OCI-LY1 (cell line): ENCODE measurements at regions not wholly inside any gene's neighbourhood (a gene's known extent, or its start where the extent isn't known, plus 50 kb on each side); places are given as distances from the start of the nearest gene placed in this dataset.
"Not testable (repeated sequence)": the region's sequence is repeated elsewhere in the genome, so short reads cannot be mapped to it uniquely, and the experiment has no call there.

ENCODE experiments used
- H2AFZ ChIP-seq: fragments of 200-600 bp; sonication (generic), shearing (Covaris generic); 2 replicates; pipeline ENCODE4 v1.6.0; 2014; ENCODE audit warnings: antibody characterized with exemption, mild to moderate bottlenecking, low read length
- H3F3A ChIP-seq: fragments of 200-600 bp; sonication (generic), shearing (Covaris generic); 2 replicates; pipeline ENCODE4 v1.6.0; 2014; ENCODE audit warnings: mild to moderate bottlenecking, antibody characterized with exemption, low read length, moderate library complexity; ENCODE audit not compliant: insufficient read depth
- H3K27ac ChIP-seq: fragments of 200-600 bp; sonication (generic); 2 replicates; pipeline ENCODE4 v1.5.1; 2014; ENCODE audit warnings: low read length, mixed run types, mild to moderate bottlenecking, low read depth; ENCODE audit not compliant: poor library complexity, severe bottlenecking
- H3K27me3 ChIP-seq: fragments of 200-600 bp; sonication (generic); 2 replicates; pipeline ENCODE4 v1.6.0; 2014; ENCODE audit warnings: antibody characterized with exemption, mild to moderate bottlenecking, low read length, moderate library complexity; ENCODE audit not compliant: insufficient read depth
- H3K36me3 ChIP-seq: fragments of 200-600 bp; sonication (generic); 2 replicates; pipeline ENCODE4 v1.6.1; 2014; ENCODE audit warnings: mild to moderate bottlenecking, antibody characterized with exemption, low read length, moderate library complexity, mixed read lengths; ENCODE audit not compliant: insufficient read depth
- H3K4me1 ChIP-seq: fragments of 200-600 bp; sonication (generic); 2 replicates; pipeline ENCODE4 v1.5.1; 2014; ENCODE audit warnings: mild to moderate bottlenecking, low read length, moderate library complexity; ENCODE audit not compliant: insufficient read depth, severe bottlenecking
- H3K4me2 ChIP-seq: fragments of 200-600 bp; sonication (generic), shearing (Covaris generic); 2 replicates; pipeline ENCODE4 v1.6.1; 2014; ENCODE audit warnings: low read length
- H3K4me3 ChIP-seq: fragments of 200-600 bp; sonication (generic); 2 replicates; pipeline ENCODE4 v1.5.1; 2014; ENCODE audit warnings: low read length, low read depth, mild to moderate bottlenecking, mixed read lengths; ENCODE audit not compliant: poor library complexity, severe bottlenecking
- H3K79me2 ChIP-seq: fragments of 200-600 bp; shearing (Covaris generic); 2 replicates; pipeline ENCODE4 v1.6.1; 2016; ENCODE audit warnings: mixed run types, low read length, mixed read lengths; ENCODE audit not compliant: insufficient read depth
- H3K9ac ChIP-seq: fragments of 200-600 bp; sonication (generic), shearing (Covaris generic); 2 replicates; pipeline ENCODE4 v1.6.1; 2014; ENCODE audit warnings: mild to moderate bottlenecking, low read length, mixed read lengths
- H3K9me2 ChIP-seq: fragments of 200-600 bp; sonication (generic), shearing (Covaris generic); 2 replicates; pipeline ENCODE4 v1.6.1; 2014; ENCODE audit warnings: low read depth, mild to moderate bottlenecking, low read length, mixed read lengths
- H3K9me3 ChIP-seq: fragments of 200-600 bp; shearing (Covaris generic); 2 replicates; pipeline ENCODE4 v1.6.1; 2014; ENCODE audit warnings: low read length, mixed read lengths
- H4K20me1 ChIP-seq: fragments of 200-600 bp; sonication (generic), shearing (Covaris generic); 2 replicates; pipeline ENCODE4 v1.6.0; 2016; ENCODE audit warnings: mild to moderate bottlenecking, low read length; ENCODE audit not compliant: insufficient read depth

- H3K36me3 ChIP-seq, H3K27me3 ChIP-seq, H3K4me2 ChIP-seq, H3K4me1 ChIP-seq, H3K27ac ChIP-seq, H3F3A ChIP-seq, H2AFZ ChIP-seq, H4K20me1 ChIP-seq, H3K9me3 ChIP-seq, H3K9ac ChIP-seq, H3K4me3 ChIP-seq, H3K79me2 ChIP-seq, H3K9me2 ChIP-seq: not testable (repeated sequence)
Measured at GRCh38 chr21:6066320-6066985, 4454.9 kb upstream of the TPTE start.

GRCh38 chr21:6068098-6068831 is 4453.1 kb upstream of the TPTE start:
- not testable (repeated sequence) for H3K9ac ChIP-seq, H3K4me1 ChIP-seq, H3K9me3 ChIP-seq, H3K9me2 ChIP-seq, H3K27me3 ChIP-seq, H3K4me2 ChIP-seq, H3K79me2 ChIP-seq, H3K27ac ChIP-seq, H3F3A ChIP-seq, H4K20me1 ChIP-seq, H3K4me3 ChIP-seq, H3K36me3 ChIP-seq, H2AFZ ChIP-seq

GRCh38 chr21:6070213-6070612 is 4451.2 kb upstream of the TPTE start:
- not testable (repeated sequence) for H3K36me3 ChIP-seq, H3F3A ChIP-seq, H3K27ac ChIP-seq, H3K9me2 ChIP-seq, H3K4me1 ChIP-seq, H3K27me3 ChIP-seq, H3K4me2 ChIP-seq, H3K4me3 ChIP-seq, H2AFZ ChIP-seq, H4K20me1 ChIP-seq, H3K9me3 ChIP-seq, H3K79me2 ChIP-seq, H3K9ac ChIP-seq

GRCh38 chr21:6072691-6073090 is 4448.7 kb upstream of the TPTE start:
- not testable (repeated sequence) for H3K36me3 ChIP-seq, H3K9ac ChIP-seq, H3K27me3 ChIP-seq, H3K79me2 ChIP-seq, H2AFZ ChIP-seq, H3F3A ChIP-seq, H3K4me2 ChIP-seq, H3K4me1 ChIP-seq, H3K27ac ChIP-seq, H3K4me3 ChIP-seq, H3K9me3 ChIP-seq, H4K20me1 ChIP-seq, H3K9me2 ChIP-seq

- H3K4me3 ChIP-seq, H3K4me2 ChIP-seq, H3K9me2 ChIP-seq, H3K27me3 ChIP-seq, H3K36me3 ChIP-seq, H3K4me1 ChIP-seq, H4K20me1 ChIP-seq, H3K9me3 ChIP-seq, H3F3A ChIP-seq, H3K9ac ChIP-seq, H3K27ac ChIP-seq, H3K79me2 ChIP-seq, H2AFZ ChIP-seq: not testable (repeated sequence)
Measured at GRCh38 chr21:6073993-6074705, 4447.2 kb upstream of the TPTE start.

GRCh38 chr21:6074935-6075334 is 4446.4 kb upstream of the TPTE start:
- not testable (repeated sequence) for H3K79me2 ChIP-seq, H3K27ac ChIP-seq, H3K9me2 ChIP-seq, H3K4me1 ChIP-seq, H3K9me3 ChIP-seq, H3K36me3 ChIP-seq, H3K4me2 ChIP-seq, H3K4me3 ChIP-seq, H2AFZ ChIP-seq, H3K27me3 ChIP-seq, H3F3A ChIP-seq, H3K9ac ChIP-seq, H4K20me1 ChIP-seq

- not testable (repeated sequence) for H3K4me1 ChIP-seq, H3F3A ChIP-seq, H4K20me1 ChIP-seq, H2AFZ ChIP-seq, H3K9me3 ChIP-seq, H3K36me3 ChIP-seq, H3K4me2 ChIP-seq, H3K4me3 ChIP-seq, H3K79me2 ChIP-seq, H3K9ac ChIP-seq, H3K27ac ChIP-seq, H3K9me2 ChIP-seq, H3K27me3 ChIP-seq
Measured at GRCh38 chr21:6075627-6076208, 4445.7 kb upstream of the TPTE start.
